K562 (cell line): ENCODE measurements at regions not wholly inside any gene's neighbourhood (a gene's known extent, or its start where the extent isn't known, plus 50 kb on each side); places are given as distances from the start of the nearest gene placed in this dataset.

Experiments used
- ATAC-seq: fragments of 200-7000 bp; cut with Tn5 transposase; 3 replicates; pipeline ENCODE4 v1.9.1; 2020; ENCODE audit warnings: moderate library complexity
- BruUV-seq: library from RNA; stranded (reverse); fragments of 400-500 nt; replicated peaks from 2 replicates; lab custom pipeline; 2021; lab: Mats Ljungman, UMichigan
- CTCF ChIA-PET: fragments of 300-600 bp; formaldehyde crosslinking; extraction: SDS; loops from one replicate; lab custom pipeline; 2021; ENCODE audit warnings: low intra/inter-chr PET ratio; lab: Yijun Ruan, JAX
- POLR2A ChIA-PET: fragments of 300-600, 350-650 bp; sonication (Branson Sonifier 250); formaldehyde crosslinking; extraction: SDS; loops from one replicate; lab custom pipeline; 2021; ENCODE audit warnings: antibody characterized with exemption, inconsistent platforms; lab: Yijun Ruan, JAX
- DNase-seq, 4 experiments: peaks; one replicate each; pipeline versions ENCODE4 v3.0.0 to v3.0.0-alpha.2; 2011 to 2018; ENCODE audit warnings: low spot score in 3 of 4, mixed read lengths in 3 of 4; ENCODE audit errors: extremely low read depth in 1 of 4
- FAIRE-seq: peaks from 2 replicates; lab custom pipeline; 2011; peaks lifted over from hg19 to GRCh38; lab: Jason Lieb, UNC
- H2AFZ ChIP-seq: 2 replicates; pipeline ENCODE4 v1.6.0; 2011; ENCODE audit warnings: low read depth, low read length, control low read depth, inconsistent platforms
- H3K27ac ChIP-seq: fragments of 200-600 bp; 3 replicates; pipeline ENCODE4 v1.8.0; 2011; ENCODE audit warnings: low read depth, mild to moderate bottlenecking, control low read depth, inconsistent platforms, low read length, moderate library complexity, mixed read lengths; ENCODE audit errors: extremely low read depth
- H3K27me3 ChIP-seq, 2 experiments: fragments of 300-600 bp in 1 of 2; 2 replicates in 1 of 2; 3 replicates in 1 of 2; pipeline versions ENCODE4 v1.6.0 to v1.8.0; 2011; ENCODE audit warnings: inconsistent platforms in 2 of 2, low read length in 2 of 2, mild to moderate bottlenecking in 1 of 2, mixed read lengths in 1 of 2, moderate library complexity in 1 of 2; ENCODE audit not compliant: control insufficient read depth in 2 of 2, insufficient read depth in 2 of 2
- H3K36me3 ChIP-seq: fragments of 300-600 bp; 3 replicates; pipeline ENCODE4 v1.8.0; 2011; ENCODE audit warnings: mild to moderate bottlenecking, low read length, inconsistent platforms; ENCODE audit not compliant: control insufficient read depth, insufficient read depth
- H3K4me1 ChIP-seq, 2 experiments: fragments of 200-600 bp in 1 of 2; replicated peaks in 1 of 2; 2 replicates in 1 of 2; 3 replicates in 1 of 2; pipeline versions ENCODE4 v1.5.1 to v1.8.0; 2011; ENCODE audit warnings: inconsistent platforms in 2 of 2, low read length in 2 of 2, mild to moderate bottlenecking in 1 of 2, mixed read lengths in 1 of 2, moderate library complexity in 1 of 2; ENCODE audit not compliant: control insufficient read depth in 2 of 2, insufficient read depth in 2 of 2
- H3K4me2 ChIP-seq: 2 replicates; pipeline ENCODE4 v1.6.1; 2011; ENCODE audit warnings: low read length, control low read depth, inconsistent platforms, mixed read lengths; ENCODE audit not compliant: insufficient read depth
- H3K4me3 ChIP-seq: fragments of 200-600 bp; sonication (generic), shearing (Covaris generic); 2 replicates; pipeline ENCODE4 v1.5.1; 2016; ENCODE audit warnings: control low read depth, inconsistent platforms
- H3K79me2 ChIP-seq: fragments of 200-600 bp; 3 replicates; pipeline ENCODE4 v1.8.0; 2011; ENCODE audit warnings: low read length, inconsistent platforms; ENCODE audit not compliant: control insufficient read depth, insufficient read depth
- H3K9ac ChIP-seq, 2 experiments: 2 replicates each; pipeline versions ENCODE4 v1.6.0 to v1.6.1; 2011; ENCODE audit warnings: low read depth in 2 of 2, low read length in 2 of 2, control low read depth in 1 of 2, inconsistent platforms in 1 of 2, mild to moderate bottlenecking in 1 of 2, mixed read lengths in 1 of 2; ENCODE audit not compliant: insufficient read depth in 1 of 2
- H3K9me1 ChIP-seq: one replicate; pipeline ENCODE4 v1.6.0; 2011; ENCODE audit warnings: inconsistent platforms, mild to moderate bottlenecking, low read length, moderate library complexity; ENCODE audit not compliant: control insufficient read depth, insufficient read depth
- H3K9me3 ChIP-seq: replicated peaks from 2 replicates; pipeline ENCODE4 v1.5.1; 2011; ENCODE audit warnings: low read depth, low read length, inconsistent platforms; ENCODE audit not compliant: control insufficient read depth, insufficient read depth
- H4K20me1 ChIP-seq: replicated peaks from 2 replicates; pipeline ENCODE4 v1.6.1; 2011; ENCODE audit warnings: low read length, inconsistent platforms, mixed read lengths; ENCODE audit not compliant: control insufficient read depth, insufficient read depth
- CGGBP1 ChIP-seq: fragments of 250-450 bp; sonication (Bioruptor Pico); IDR thresholded peaks from 2 replicates; pipeline ENCODE4 v1.9.0; 2021; ENCODE audit warnings: mild to moderate bottlenecking
- ETV5 ChIP-seq: sonication (generic); formaldehyde crosslinking; IDR thresholded peaks from 2 replicates; pipeline ENCODE4 v1.4.0; 2020; ENCODE audit warnings: low read depth, mild to moderate bottlenecking, missing genetic modification reagents
- KDM5B ChIP-seq: fragments of 200-600 bp; sonication (generic); IDR thresholded peaks from 2 replicates; pipeline ENCODE4 v1.6.1; 2012; ENCODE audit warnings: low read depth, mild to moderate bottlenecking, moderate library complexity, low read length, control low read depth, inconsistent platforms; ENCODE audit not compliant: insufficient replicate concordance
- PHTF2 ChIP-seq: fragments of 250-450 bp; sonication (Bioruptor Pico); IDR thresholded peaks from 2 replicates; pipeline ENCODE4 v1.5.0; 2021; ENCODE audit warnings: mild to moderate bottlenecking
- RFX1 ChIP-seq: fragments of 450-650 bp; IDR thresholded peaks from 2 replicates; pipeline ENCODE4 v1.6.1; 2016; ENCODE audit warnings: mild to moderate bottlenecking, moderate library complexity
- RREB1 ChIP-seq: fragments of 250-450 bp; sonication (Bioruptor Pico); IDR thresholded peaks from 2 replicates; pipeline ENCODE4 v1.4.0; 2020
- SIN3A ChIP-seq, 2 experiments: fragments of 150-350 bp in 1 of 2; IDR thresholded peaks; 2 replicates each; pipeline ENCODE4 v1.6.1; 2011 to 2016; ENCODE audit warnings: borderline replicate concordance in 2 of 2, low read depth in 2 of 2, low read length in 2 of 2, mild to moderate bottlenecking in 2 of 2, moderate library complexity in 2 of 2; ENCODE audit not compliant: control insufficient read depth in 1 of 2
- SNIP1 ChIP-seq: fragments of 450-650 bp; IDR thresholded peaks from 2 replicates; pipeline ENCODE4 v1.7.1; 2017; ENCODE audit warnings: low read depth, mild to moderate bottlenecking
- YBX1 ChIP-seq: fragments of 450-650 bp; IDR thresholded peaks from 2 replicates; pipeline ENCODE4 v1.7.1; 2016; ENCODE audit warnings: mild to moderate bottlenecking
- ZNF121 ChIP-seq: sonication (generic); formaldehyde crosslinking; conservative IDR thresholded peaks from 2 replicates; pipeline ENCODE4 v1.8.0; 2022; ENCODE audit warnings: missing genetic modification reagents
- ZNF165 ChIP-seq: fragments of 250-450 bp; sonication (Bioruptor Pico); IDR thresholded peaks from 2 replicates; pipeline ENCODE4 v1.4.0; 2020; ENCODE audit warnings: borderline replicate concordance
- WGBS: fragments of 100-300 bp; shearing (Covaris generic); methylation state at CpG from one replicate; pipeline ENCODE4 v1.1.6; 2016; ENCODE audit warnings: low coverage, mixed read lengths; ENCODE audit not compliant: insufficient coverage; ENCODE audit errors: missing lambda C conversion rate; 5-methylcytosine and 5-hydroxymethylcytosine counted together
- in situ Hi-C: fragments of 300-500 bp; cut with MboI; formaldehyde crosslinking; loops from 4 replicates; pipeline ENCODE4 v1.15.0; 2018; ENCODE audit warnings: inconsistent platforms, mixed read lengths
- intact Hi-C: fragments of 100-400 bp; cut with micrococcal nuclease; formaldehyde crosslinking; loops from 2 replicates; pipeline ENCODE4 v1.14.2; 2022

- FAIRE-seq: no peak
Measured at GRCh38 chr2:18067588-18068384, 189.3 kb downstream of the KCNS3 start.

More at GRCh38 chr2:18067588-18068384, 189.3 kb downstream of the KCNS3 start:
- Histone ChIP-seq H3K9me3 (no peaks in the 10 kb centered on the region), H3K4me3 (no peak overlapping the region), H3K36me3 (no peaks in the 10 kb centered on the region), H4K20me1 (no peaks in the 10 kb centered on the region), H3K27ac (no peak overlapping the region), H3K9me1 (no peaks in the 10 kb centered on the region), H3K4me1 (no peaks in the 10 kb centered on the region), H3K79me2 (no peaks in the 10 kb centered on the region), H3K4me2 (no peak overlapping the region), H3K27me3 (no peaks in the 10 kb centered on the region), H3K9ac (no peak overlapping the region), H2AFZ (no peak overlapping the region)
- 1% methylated on average over 8 of the region's 9 CpGs for WGBS
- ChIA-PET CTCF (no interaction called here), POLR2A (interaction anchor here (0.7 kb wide), 1 partner anchor 89 kb away, joined by 4 read pairs; no protein-coding TSS in a partner anchor)
- DNase-seq (no peak), ATAC-seq (no peak)
- TF ChIP-seq ETV5 (CRISPR knock-in tag) (no peak), RFX1 (no peak), SNIP1 (no peak), ZNF121 (CRISPR knock-in tag) (no peak), RREB1 (CRISPR knock-in tag) (no peak), ZNF165 (CRISPR knock-in tag) (no peak), SIN3A (IDR thresholded peaks at IDR 0.05; ENCODE audit: borderline replicate concordance in 2 of 2, control insufficient read depth in 1 of 2, low read depth in 2 of 2, low read length in 2 of 2) (no peak), PHTF2 (no peak), CGGBP1 (no peak), KDM5B (no peak), YBX1 (no peak)
- in situ Hi-C loops: no loop called here
- BruUV-seq: no TSS peak
- intact Hi-C loops: no loop called here
